HCT116 (cell line): ENCODE measurements at regions not wholly inside any gene's neighbourhood (a gene's known extent, or its start where the extent isn't known, plus 50 kb on each side); places are given as distances from the start of the nearest gene placed in this dataset.

ENCODE experiments used
- ATAC-seq: fragments of 200-7000 bp; cut with Tn5 transposase; 2 replicates; pipeline ENCODE4 v1.9.1; 2020; ENCODE audit warnings: mild to moderate bottlenecking, moderate library complexity
- BruUV-seq: library from RNA; stranded (reverse); fragments of 400-500 nt; replicated peaks from 2 replicates; lab custom pipeline; 2021; lab: Mats Ljungman, UMichigan
- CTCF ChIA-PET: fragments of 300-600 bp; sonication (Branson Sonifier 250); formaldehyde crosslinking; loops from one replicate; lab custom pipeline; 2021; ENCODE audit warnings: antibody characterized with exemption; lab: Charles Lee
- POLR2A ChIA-PET: fragments of 300-600, 350-600 bp; sonication (Branson Sonifier 250); formaldehyde crosslinking; loops from one replicate; lab custom pipeline; 2021; ENCODE audit warnings: antibody characterized with exemption; lab: Charles Lee
- RAD21 ChIA-PET, 2 experiments: fragments of 300-600 bp; sonication (Branson Sonifier 250); formaldehyde crosslinking; loops; one replicate each; lab custom pipeline; 2023; ENCODE audit warnings: low total read pairs in 2 of 2; ENCODE audit not compliant: uncharacterized antibody in 2 of 2, unreplicated experiment in 2 of 2, low non-redundant PET in 1 of 2; lab: Charles Lee
- DNase-seq: peaks from one replicate; pipeline ENCODE4 v3.0.0-alpha.2; 2010; ENCODE audit warnings: low read depth, low spot score
- H2AFZ ChIP-seq: fragments of 200-600 bp; shearing (Covaris generic), sonication (generic); 2 replicates; pipeline ENCODE4 v1.6.1; 2017; ENCODE audit warnings: low read depth, mixed run types, mixed read lengths, antibody characterized with exemption, low read length; ENCODE audit not compliant: poor library complexity, severe bottlenecking
- H3K27ac ChIP-seq: 2 replicates; pipeline ENCODE4 v1.5.1; 2012; ENCODE audit warnings: low read depth, low read length
- H3K27me3 ChIP-seq: fragments of 200-600 bp; sonication (generic); 2 replicates; pipeline ENCODE4 v1.6.1; 2016; ENCODE audit warnings: mixed run types, low read length, mixed read lengths; ENCODE audit not compliant: insufficient read depth
- H3K36me3 ChIP-seq, 2 experiments: fragments of 200-500 bp in 1 of 2; fragments of 200-600 bp in 1 of 2; sonication (Bioruptor generic) in 1 of 2; sonication (generic) in 1 of 2; 2 replicates each; pipeline versions ENCODE4 v1.5.1 to v1.6.1; 2014 to 2016; ENCODE audit warnings: low read length in 2 of 2, inconsistent platforms in 1 of 2, mixed read lengths in 1 of 2, mixed run types in 1 of 2; ENCODE audit not compliant: insufficient read depth in 2 of 2, control insufficient read depth in 1 of 2
- H3K4me1 ChIP-seq, 2 experiments: fragments of 200-600 bp in 1 of 2; sonication (generic) in 1 of 2; 2 replicates each; pipeline versions ENCODE4 v1.5.1 to v1.6.1; 2012 to 2017; ENCODE audit warnings: low read length in 2 of 2, inconsistent platforms in 1 of 2, mild to moderate bottlenecking in 1 of 2, mixed read lengths in 1 of 2, mixed run types in 1 of 2, moderate library complexity in 1 of 2; ENCODE audit not compliant: insufficient read depth in 2 of 2, control insufficient read depth in 1 of 2
- H3K4me2 ChIP-seq: fragments of 200-600 bp; sonication (generic); 2 replicates; pipeline ENCODE4 v1.6.1; 2017; ENCODE audit warnings: mixed run types, low read length, mixed read lengths
- H3K4me3 ChIP-seq, 2 experiments: fragments of 200-600 bp in 1 of 2; sonication (generic) in 1 of 2; replicated peaks in 1 of 2; 2 replicates each; pipeline ENCODE4 v1.5.1; 2011 to 2016; ENCODE audit warnings: low read length in 2 of 2, control low read depth in 1 of 2, low read depth in 1 of 2, mild to moderate bottlenecking in 1 of 2, mixed read lengths in 1 of 2, mixed run types in 1 of 2
- H3K79me2 ChIP-seq: fragments of 200-600 bp; sonication (generic); 2 replicates; pipeline ENCODE4 v1.6.1; 2017; ENCODE audit warnings: mild to moderate bottlenecking, mixed run types, low read length, moderate library complexity, mixed read lengths; ENCODE audit not compliant: insufficient read depth
- H3K9ac ChIP-seq: fragments of 200-600 bp; sonication (generic); 2 replicates; pipeline ENCODE4 v1.6.1; 2016; ENCODE audit warnings: low read length, mixed read lengths
- H3K9me2 ChIP-seq: fragments of 200-600 bp; sonication (generic), shearing (Covaris generic); 2 replicates; pipeline ENCODE4 v1.6.1; 2017; ENCODE audit warnings: mixed run types, mild to moderate bottlenecking, moderate library complexity; ENCODE audit not compliant: insufficient read depth
- H3K9me3 ChIP-seq, 2 experiments: fragments of 200-500 bp in 1 of 2; fragments of 200-600 bp in 1 of 2; sonication (Bioruptor generic) in 1 of 2; sonication (generic) in 1 of 2; 2 replicates each; pipeline ENCODE4 v1.6.1; 2014 to 2017; ENCODE audit warnings: low read length in 2 of 2, mixed read lengths in 2 of 2, inconsistent platforms in 1 of 2, low read depth in 1 of 2, mild to moderate bottlenecking in 1 of 2, mixed run types in 1 of 2, moderate library complexity in 1 of 2; ENCODE audit not compliant: control insufficient read depth in 1 of 2, insufficient read depth in 1 of 2
- H4K20me1 ChIP-seq: fragments of 200-600 bp; sonication (generic), shearing (Covaris generic); 2 replicates; pipeline ENCODE4 v1.6.1; 2017; ENCODE audit warnings: mixed run types, mild to moderate bottlenecking, moderate library complexity; ENCODE audit not compliant: insufficient read depth
- ATF3 ChIP-seq: IDR thresholded peaks from 2 replicates; pipeline ENCODE4 v1.6.1; 2012
- CEBPB ChIP-seq: IDR thresholded peaks from 2 replicates; pipeline ENCODE4 v1.6.1; 2012; ENCODE audit warnings: low read depth
- EGR1 ChIP-seq: IDR thresholded peaks from 2 replicates; pipeline ENCODE4 v1.6.1; 2012; ENCODE audit warnings: low read depth
- EZH2 ChIP-seq: fragments of 200-600 bp; sonication (generic); IDR thresholded peaks from 2 replicates; pipeline ENCODE4 v1.6.1; 2017; ENCODE audit warnings: antibody characterized with exemption, mixed run types
- JUND ChIP-seq: IDR thresholded peaks from 2 replicates; pipeline ENCODE4 v1.6.1; 2012
- POLR2A ChIP-seq: IDR thresholded peaks from 2 replicates; pipeline ENCODE4 v1.7.0; 2011; ENCODE audit warnings: borderline replicate concordance; ENCODE audit not compliant: insufficient read depth, insufficient read length; ENCODE audit errors: extremely low read depth
- POLR2AphosphoS5 ChIP-seq: IDR thresholded peaks from 2 replicates; pipeline ENCODE4 v1.6.1; 2011; ENCODE audit warnings: mild to moderate bottlenecking, low read depth, low read length, moderate library complexity
- RAD21 ChIP-seq: IDR thresholded peaks from 2 replicates; pipeline ENCODE4 v1.6.1; 2012; ENCODE audit warnings: low read depth, mild to moderate bottlenecking
- SIN3A ChIP-seq: IDR thresholded peaks from 2 replicates; pipeline ENCODE4 v1.6.1; 2012; ENCODE audit warnings: low read depth
- TCF7L2 ChIP-seq: IDR thresholded peaks from 2 replicates; pipeline ENCODE4 v1.7.0; 2011; ENCODE audit warnings: borderline replicate concordance, inconsistent platforms; ENCODE audit not compliant: insufficient read depth, insufficient read length; ENCODE audit errors: extremely low read depth
- YY1 ChIP-seq: IDR thresholded peaks from 2 replicates; pipeline ENCODE4 v1.6.1; 2011; ENCODE audit warnings: low read length, low read depth, moderate library complexity, mild to moderate bottlenecking; ENCODE audit not compliant: insufficient replicate concordance; ENCODE audit errors: extremely low read depth
- intact Hi-C: fragments of 100-400 bp; cut with micrococcal nuclease; formaldehyde crosslinking; loops from 2 replicates; pipeline ENCODE4 v1.10.0; 2022
- TF ChIP-seq, protein P1 (sequence below): IDR thresholded peaks from 2 replicates; pipeline ENCODE4 v1.6.1; 2012; ENCODE audit warnings: low read depth
- TF ChIP-seq, protein P2 (sequence below): IDR thresholded peaks from 2 replicates; pipeline ENCODE4 v1.6.1; 2012

DNA sequence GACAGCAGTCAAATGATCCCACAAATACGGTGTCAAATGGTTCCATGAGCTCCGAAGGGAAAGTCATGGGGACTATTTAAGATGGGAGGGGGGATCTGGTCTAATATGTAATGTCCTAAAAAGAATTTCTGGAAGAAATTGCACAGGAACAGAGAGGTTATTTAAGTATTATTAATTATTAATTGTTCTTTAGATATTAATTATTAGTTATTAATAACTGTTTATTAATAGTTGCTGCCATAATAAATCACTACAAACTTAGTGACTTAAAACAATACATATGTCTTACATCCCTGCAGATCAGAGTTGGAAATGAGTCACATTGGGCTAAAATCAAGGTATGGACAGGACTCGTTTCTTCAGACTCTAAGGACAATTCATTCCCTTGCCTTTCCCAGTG, 588.2 kb upstream of the NR2F2 start:
- CTCF ChIA-PET, result no interaction called here
- no peak for DNase-seq
- TF ChIP-seq EZH2, result no peak
- no peak for TF ChIP-seq ATF3
- no peak for TF ChIP-seq POLR2AphosphoS5
- TF ChIP-seq, protein P1, sequence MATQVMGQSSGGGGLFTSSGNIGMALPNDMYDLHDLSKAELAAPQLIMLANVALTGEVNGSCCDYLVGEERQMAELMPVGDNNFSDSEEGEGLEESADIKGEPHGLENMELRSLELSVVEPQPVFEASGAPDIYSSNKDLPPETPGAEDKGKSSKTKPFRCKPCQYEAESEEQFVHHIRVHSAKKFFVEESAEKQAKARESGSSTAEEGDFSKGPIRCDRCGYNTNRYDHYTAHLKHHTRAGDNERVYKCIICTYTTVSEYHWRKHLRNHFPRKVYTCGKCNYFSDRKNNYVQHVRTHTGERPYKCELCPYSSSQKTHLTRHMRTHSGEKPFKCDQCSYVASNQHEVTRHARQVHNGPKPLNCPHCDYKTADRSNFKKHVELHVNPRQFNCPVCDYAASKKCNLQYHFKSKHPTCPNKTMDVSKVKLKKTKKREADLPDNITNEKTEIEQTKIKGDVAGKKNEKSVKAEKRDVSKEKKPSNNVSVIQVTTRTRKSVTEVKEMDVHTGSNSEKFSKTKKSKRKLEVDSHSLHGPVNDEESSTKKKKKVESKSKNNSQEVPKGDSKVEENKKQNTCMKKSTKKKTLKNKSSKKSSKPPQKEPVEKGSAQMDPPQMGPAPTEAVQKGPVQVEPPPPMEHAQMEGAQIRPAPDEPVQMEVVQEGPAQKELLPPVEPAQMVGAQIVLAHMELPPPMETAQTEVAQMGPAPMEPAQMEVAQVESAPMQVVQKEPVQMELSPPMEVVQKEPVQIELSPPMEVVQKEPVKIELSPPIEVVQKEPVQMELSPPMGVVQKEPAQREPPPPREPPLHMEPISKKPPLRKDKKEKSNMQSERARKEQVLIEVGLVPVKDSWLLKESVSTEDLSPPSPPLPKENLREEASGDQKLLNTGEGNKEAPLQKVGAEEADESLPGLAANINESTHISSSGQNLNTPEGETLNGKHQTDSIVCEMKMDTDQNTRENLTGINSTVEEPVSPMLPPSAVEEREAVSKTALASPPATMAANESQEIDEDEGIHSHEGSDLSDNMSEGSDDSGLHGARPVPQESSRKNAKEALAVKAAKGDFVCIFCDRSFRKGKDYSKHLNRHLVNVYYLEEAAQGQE, result no peak
- no peak for TF ChIP-seq JUND
- no peak for TF ChIP-seq RAD21
- H3K4me2 ChIP-seq, result no peak overlapping the region
- no peaks in the 10 kb centered on the region for H3K27me3 ChIP-seq
- intact Hi-C loops, result no loop called here
- no peak overlapping the region for H3K4me3 ChIP-seq
- no peaks in the 10 kb centered on the region for H4K20me1 ChIP-seq
- no TSS peak for BruUV-seq
- no peaks in the 10 kb centered on the region for H3K4me1 ChIP-seq
- no peak overlapping the region for H3K27ac ChIP-seq
- H3K9me2 ChIP-seq, result no peaks in the 10 kb centered on the region
- RAD21 ChIA-PET, result no interaction called here
- H3K36me3 ChIP-seq, result no peaks in the 10 kb centered on the region
- POLR2A ChIA-PET, result no interaction called here
- H3K9ac ChIP-seq, result no peak overlapping the region
- no peaks in the 10 kb centered on the region for H3K79me2 ChIP-seq
- no peaks in the 10 kb centered on the region for H3K9me3 ChIP-seq
- H2AFZ ChIP-seq, result no peak overlapping the region
- ATAC-seq, result no peak

DNA sequence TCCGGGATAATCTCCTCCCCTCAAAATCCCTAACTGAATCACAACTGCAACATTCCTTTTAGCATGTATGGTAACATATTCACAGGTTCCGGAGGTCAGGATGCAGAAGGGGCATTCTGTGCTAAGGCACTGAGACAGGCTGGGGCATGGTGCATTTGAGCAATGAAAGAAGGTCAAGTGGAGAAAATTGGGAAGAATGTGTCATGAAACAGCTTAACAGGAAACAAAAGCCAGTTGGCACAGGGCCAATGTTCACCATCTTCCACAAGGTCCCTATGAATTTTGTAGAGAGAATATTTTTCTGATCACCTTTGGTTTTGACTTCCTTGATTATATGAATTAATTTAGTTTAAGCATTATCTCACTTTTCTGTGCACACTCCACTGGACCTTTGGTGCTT, 587.7 kb upstream of the NR2F2 start:
- Histone ChIP-seq H3K36me3 (no peaks in the 10 kb centered on the region), H3K9me3 (no peaks in the 10 kb centered on the region), H3K4me3 (no peak overlapping the region), H3K9me2 (no peaks in the 10 kb centered on the region), H3K27ac (no peak overlapping the region), H3K4me1 (no peaks in the 10 kb centered on the region), H3K79me2 (no peaks in the 10 kb centered on the region), H4K20me1 (no peaks in the 10 kb centered on the region), H2AFZ (no peak overlapping the region), H3K27me3 (no peaks in the 10 kb centered on the region), H3K9ac (no peak overlapping the region), H3K4me2 (no peak overlapping the region)
- ATAC-seq (no peak), DNase-seq (no peak)
- RAD21 ChIA-PET, result no interaction called here
- POLR2A ChIA-PET, result no interaction called here
- intact Hi-C loops, result no loop called here
- CTCF ChIA-PET, result no interaction called here
- no TSS peak for BruUV-seq
- TF ChIP-seq EGR1 (no peak), YY1 (no peak), POLR2A (no peak), CEBPB (no peak), SIN3A (no peak), JUND (no peak), POLR2AphosphoS5 (no peak), ATF3 (no peak), TCF7L2 (no peak)
- TF ChIP-seq, protein P1, result no peak
- TF ChIP-seq, protein P2, sequence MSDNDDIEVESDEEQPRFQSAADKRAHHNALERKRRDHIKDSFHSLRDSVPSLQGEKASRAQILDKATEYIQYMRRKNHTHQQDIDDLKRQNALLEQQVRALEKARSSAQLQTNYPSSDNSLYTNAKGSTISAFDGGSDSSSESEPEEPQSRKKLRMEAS, result no peak
